ENCODE measurements at regions not wholly inside any gene's neighbourhood (a gene's known extent, or its start where the extent isn't known, plus 50 kb on each side); places are given as distances from the start of the nearest gene placed in this dataset.
"Not testable (repeated sequence)": the region's sequence is repeated elsewhere in the genome, so short reads cannot be mapped to it uniquely, and the experiment has no call there.

- not testable (repeated sequence) for DNase-seq (ENCODE audit: low read depth)
These were observed 174.8 kb upstream of the NBPF9 start for GRCh38 chr1:149278156-149278555.

- DNase-seq (ENCODE audit: low read depth) = not testable (repeated sequence)
These were observed 175.7 kb upstream of the NBPF9 start for GRCh38 chr1:149279015-149279414.

GRCh38 chr1:149279512-149279911 is 176.2 kb upstream of the NBPF9 start:
- DNase-seq (ENCODE audit: low read depth) = not testable (repeated sequence)

GRCh38 chr1:149284773-149285172 is 181.4 kb upstream of the NBPF9 start:
- DNase-seq (ENCODE audit: low read depth) = not testable (repeated sequence)

- not testable (repeated sequence) for DNase-seq (ENCODE audit: low read depth)
These were observed 181.9 kb upstream of the NBPF9 start for GRCh38 chr1:149285205-149285604.

GRCh38 chr1:149285638-149286037 is 182.3 kb upstream of the NBPF9 start:
- DNase-seq (ENCODE audit: low read depth) = not testable (repeated sequence)

GRCh38 chr1:149288580-149288979 is 185.2 kb upstream of the NBPF9 start:
- DNase-seq (ENCODE audit: low read depth) = not testable (repeated sequence)

- not testable (repeated sequence) for DNase-seq (ENCODE audit: low read depth)
These were observed 174.2 kb upstream of the NBPF19 start for GRCh38 chr1:149300478-149301218.

- DNase-seq (ENCODE audit: low read depth) = not testable (repeated sequence)
These were observed 173.6 kb upstream of the NBPF19 start for GRCh38 chr1:149301282-149301681.

- not testable (repeated sequence) for DNase-seq (ENCODE audit: low read depth)
These were observed 170.0 kb upstream of the NBPF19 start for GRCh38 chr1:149304796-149305195.

GRCh38 chr1:149307640-149308039 is 167.2 kb upstream of the NBPF19 start:
- DNase-seq (ENCODE audit: low read depth) = not testable (repeated sequence)

GRCh38 chr1:149314921-149315320 is 159.9 kb upstream of the NBPF19 start:
- not testable (repeated sequence) for DNase-seq (ENCODE audit: low read depth)

GRCh38 chr1:149320971-149321731 is 153.7 kb upstream of the NBPF19 start:
- DNase-seq (ENCODE audit: low read depth) = not testable (repeated sequence)

- DNase-seq (ENCODE audit: low read depth) = not testable (repeated sequence)
These were observed 153.2 kb upstream of the NBPF19 start for GRCh38 chr1:149321732-149322016.

GRCh38 chr1:149330081-149330335 is 144.8 kb upstream of the NBPF19 start:
- DNase-seq (ENCODE audit: low read depth) = not testable (repeated sequence)

- DNase-seq (ENCODE audit: low read depth) = not testable (repeated sequence)
These were observed 138.8 kb upstream of the NBPF19 start for GRCh38 chr1:149336082-149336481.

GRCh38 chr1:149338221-149338691 is 136.6 kb upstream of the NBPF19 start:
- DNase-seq (ENCODE audit: low read depth) = not testable (repeated sequence)

- DNase-seq (ENCODE audit: low read depth) = not testable (repeated sequence)
These were observed 136.1 kb upstream of the NBPF19 start for GRCh38 chr1:149338698-149339097.

- DNase-seq (ENCODE audit: low read depth) = not testable (repeated sequence)
These were observed 125.4 kb upstream of the NBPF19 start for GRCh38 chr1:149349448-149349847.

GRCh38 chr1:149352205-149352604 is 122.6 kb upstream of the NBPF19 start:
- not testable (repeated sequence) for DNase-seq (ENCODE audit: low read depth)

- DNase-seq (ENCODE audit: low read depth) = not testable (repeated sequence)
These were observed 120.3 kb upstream of the NBPF19 start for GRCh38 chr1:149354579-149354978.

GRCh38 chr1:149355748-149356147 is 119.1 kb upstream of the NBPF19 start:
- DNase-seq (ENCODE audit: low read depth) = not testable (repeated sequence)

- not testable (repeated sequence) for DNase-seq (ENCODE audit: low read depth)
These were observed 118.7 kb upstream of the NBPF19 start for GRCh38 chr1:149356152-149356551.

All from stimulated activated CD8-positive, alpha-beta memory T cell treated with anti-CD3 and anti-CD28 coated beads, Interleukin-15, amount 100 ng/mL, for 24 hours (primary cell).